BE2C (cell line): ENCODE measurements at regions not wholly inside any gene's neighbourhood (a gene's known extent, or its start where the extent isn't known, plus 50 kb on each side); places are given as distances from the start of the nearest gene placed in this dataset.

Source experiments
- DNase-seq: peaks from one replicate; pipeline ENCODE4 v3.0.0-alpha.2; 2020
- H3K27me3 ChIP-seq: fragments of 250-450 bp; sonication (Bioruptor Pico); 2 replicates; pipeline ENCODE4 v1.5.1; 2020; ENCODE audit warnings: mild to moderate bottlenecking
- H3K36me3 ChIP-seq: fragments of 250-450 bp; sonication (Bioruptor Pico); 2 replicates; pipeline ENCODE4 v1.5.1; 2020; ENCODE audit warnings: mild to moderate bottlenecking
- H3K4me1 ChIP-seq: fragments of 250-450 bp; sonication (Bioruptor Pico); 2 replicates; pipeline ENCODE4 v1.5.1; 2020
- H3K4me3 ChIP-seq: 2 replicates; pipeline ENCODE4 v1.5.1; 2011; ENCODE audit warnings: low read depth, low read length
- H3K9me3 ChIP-seq: fragments of 250-450 bp; sonication (Bioruptor Pico); 2 replicates; pipeline ENCODE4 v1.5.1; 2020
- TF ChIP-seq, protein P1 (sequence below): IDR thresholded peaks from 2 replicates; pipeline ENCODE4 v1.5.1; 2012; ENCODE audit warnings: mild to moderate bottlenecking, low read depth, low read length

DNA sequence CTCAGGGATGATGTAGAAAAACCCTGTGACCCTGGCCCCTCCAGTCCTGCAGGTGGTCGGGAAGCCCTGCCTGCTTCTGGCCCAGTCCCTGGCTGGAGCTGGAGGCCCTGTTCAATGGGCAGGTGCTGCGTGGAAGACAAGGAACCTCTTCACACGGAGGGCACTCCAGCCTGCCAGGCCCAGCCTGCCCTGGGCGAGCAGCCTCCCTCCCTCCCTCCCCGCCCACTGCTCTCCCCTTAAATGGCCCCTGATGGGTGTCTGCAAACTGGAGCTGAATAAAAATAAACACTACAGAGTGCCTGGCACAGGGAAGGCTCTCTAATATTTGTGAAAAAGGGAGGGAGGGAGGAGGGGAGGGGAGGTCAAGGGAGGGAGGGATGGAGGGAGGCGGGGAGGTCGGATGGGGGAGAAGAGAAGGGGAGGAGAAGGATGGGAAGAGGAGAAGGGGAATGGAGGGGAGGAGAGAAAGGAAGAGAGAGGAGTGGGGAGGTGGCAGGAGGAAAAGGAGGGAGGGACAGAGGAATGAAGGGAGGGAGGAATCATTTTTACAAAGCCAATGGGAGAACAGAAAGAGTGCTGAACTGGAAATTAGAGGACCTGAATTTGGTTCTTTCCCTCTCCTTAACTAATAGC, 222.8 kb upstream of the TNRC6C start:
- no peak for DNase-seq
- H3K4me1 ChIP-seq, result peaks cover 14% of the 10 kb centered on the region
- no peaks in the 10 kb centered on the region for H3K27me3 ChIP-seq
- no peaks in the 10 kb centered on the region for H3K9me3 ChIP-seq
- no peak overlapping the region for H3K4me3 ChIP-seq
- no peaks in the 10 kb centered on the region for H3K36me3 ChIP-seq
- TF ChIP-seq, protein P1, sequence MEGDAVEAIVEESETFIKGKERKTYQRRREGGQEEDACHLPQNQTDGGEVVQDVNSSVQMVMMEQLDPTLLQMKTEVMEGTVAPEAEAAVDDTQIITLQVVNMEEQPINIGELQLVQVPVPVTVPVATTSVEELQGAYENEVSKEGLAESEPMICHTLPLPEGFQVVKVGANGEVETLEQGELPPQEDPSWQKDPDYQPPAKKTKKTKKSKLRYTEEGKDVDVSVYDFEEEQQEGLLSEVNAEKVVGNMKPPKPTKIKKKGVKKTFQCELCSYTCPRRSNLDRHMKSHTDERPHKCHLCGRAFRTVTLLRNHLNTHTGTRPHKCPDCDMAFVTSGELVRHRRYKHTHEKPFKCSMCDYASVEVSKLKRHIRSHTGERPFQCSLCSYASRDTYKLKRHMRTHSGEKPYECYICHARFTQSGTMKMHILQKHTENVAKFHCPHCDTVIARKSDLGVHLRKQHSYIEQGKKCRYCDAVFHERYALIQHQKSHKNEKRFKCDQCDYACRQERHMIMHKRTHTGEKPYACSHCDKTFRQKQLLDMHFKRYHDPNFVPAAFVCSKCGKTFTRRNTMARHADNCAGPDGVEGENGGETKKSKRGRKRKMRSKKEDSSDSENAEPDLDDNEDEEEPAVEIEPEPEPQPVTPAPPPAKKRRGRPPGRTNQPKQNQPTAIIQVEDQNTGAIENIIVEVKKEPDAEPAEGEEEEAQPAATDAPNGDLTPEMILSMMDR, result no peak

DNA sequence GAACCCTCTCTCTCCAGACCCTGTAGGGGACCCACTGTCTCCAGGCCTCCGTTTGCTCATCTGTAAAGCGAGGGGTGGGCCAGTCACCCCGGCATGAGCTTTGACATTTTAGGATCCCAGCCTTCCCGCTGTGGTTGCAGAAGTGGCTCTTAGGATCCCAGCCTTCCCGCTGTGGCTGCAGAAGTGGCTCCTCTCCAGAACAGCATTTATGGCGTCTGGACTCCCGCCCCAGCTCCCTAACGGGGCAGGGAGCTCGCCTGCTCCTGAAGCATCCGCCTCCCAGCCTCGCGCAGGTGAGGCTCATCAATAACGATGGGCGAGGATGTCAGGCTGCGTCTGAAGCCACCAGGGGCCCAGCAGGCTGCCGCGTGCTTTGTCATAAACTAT, 222.3 kb upstream of the TNRC6C start:
- Histone ChIP-seq H3K27me3 (no peaks in the 10 kb centered on the region), H3K4me1 (peaks cover 14% of the 10 kb centered on the region), H3K4me3 (no peak overlapping the region), H3K36me3 (no peaks in the 10 kb centered on the region), H3K9me3 (no peaks in the 10 kb centered on the region)
- no peak for DNase-seq
- TF ChIP-seq, protein P1, result no peak

DNA sequence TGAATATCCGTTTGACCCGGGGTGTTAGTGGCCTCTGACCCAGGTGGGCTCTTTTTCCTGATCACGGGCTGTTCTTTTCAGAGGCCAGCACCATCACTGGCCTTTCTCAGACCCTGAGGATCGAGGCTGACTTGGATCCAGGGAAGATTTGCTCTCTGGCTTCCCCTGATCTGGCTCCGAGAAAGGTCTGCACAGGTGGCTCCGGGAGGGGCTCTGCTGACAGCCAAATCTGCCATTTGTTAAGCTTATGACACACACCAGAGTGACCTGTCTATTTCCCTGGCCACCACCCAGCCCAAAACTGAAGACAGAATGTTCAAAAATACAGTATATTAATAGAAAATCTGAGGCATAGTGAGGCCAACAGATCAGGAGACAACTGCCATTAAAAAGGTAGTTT, 221.8 kb upstream of the TNRC6C start:
- TF ChIP-seq, protein P1, result no peak
- Histone ChIP-seq H3K4me3 (no peak overlapping the region), H3K9me3 (no peaks in the 10 kb centered on the region), H3K36me3 (no peaks in the 10 kb centered on the region), H3K4me1 (peaks cover 14% of the 10 kb centered on the region), H3K27me3 (no peaks in the 10 kb centered on the region)
- no peak for DNase-seq

DNA sequence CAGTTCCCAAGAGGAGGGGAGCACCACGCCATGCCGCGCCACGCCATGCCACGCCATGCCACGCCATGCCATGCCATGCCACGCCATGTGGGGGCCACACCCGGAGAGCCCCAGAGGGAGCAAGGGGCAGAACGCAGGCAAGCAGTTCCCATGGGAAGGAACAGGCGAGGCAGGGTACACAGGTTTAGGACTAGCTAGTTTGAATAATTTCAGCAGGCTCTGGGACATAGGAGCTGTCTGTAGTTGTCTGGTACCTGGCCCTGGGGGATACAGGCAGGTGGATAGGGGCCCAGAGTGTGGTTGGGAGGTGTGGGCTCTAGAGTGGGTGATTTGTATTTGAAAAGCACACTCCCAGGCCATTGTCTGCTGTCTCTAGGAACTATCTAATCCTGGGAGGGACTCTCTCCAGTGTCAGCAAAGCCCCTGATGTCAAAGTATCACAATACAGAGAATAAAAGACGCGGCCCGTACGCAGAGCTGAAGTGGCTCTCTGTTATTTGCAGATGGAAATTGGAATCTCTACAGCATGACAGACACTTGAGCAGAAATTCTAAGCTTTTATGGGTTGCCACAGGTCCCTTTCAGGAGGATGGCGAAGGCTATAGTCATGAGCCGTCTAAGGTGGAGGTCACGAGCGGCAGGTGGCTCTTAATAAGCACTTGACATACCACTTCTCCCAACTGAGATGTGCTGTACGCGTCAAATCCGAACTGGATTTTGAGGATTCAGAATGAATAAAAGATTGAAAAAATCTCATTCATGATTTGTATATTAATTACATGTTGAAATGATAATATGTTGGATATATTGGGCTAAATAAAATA, 220.8 kb upstream of the TNRC6C start:
- H3K4me1 ChIP-seq, result peaks cover 14% of the 10 kb centered on the region
- no peaks in the 10 kb centered on the region for H3K9me3 ChIP-seq
- no peaks in the 10 kb centered on the region for H3K27me3 ChIP-seq
- no peaks in the 10 kb centered on the region for H3K36me3 ChIP-seq
- TF ChIP-seq, protein P1, result no peak
- no peak for DNase-seq
- H3K4me3 ChIP-seq, result no peak overlapping the region

DNA sequence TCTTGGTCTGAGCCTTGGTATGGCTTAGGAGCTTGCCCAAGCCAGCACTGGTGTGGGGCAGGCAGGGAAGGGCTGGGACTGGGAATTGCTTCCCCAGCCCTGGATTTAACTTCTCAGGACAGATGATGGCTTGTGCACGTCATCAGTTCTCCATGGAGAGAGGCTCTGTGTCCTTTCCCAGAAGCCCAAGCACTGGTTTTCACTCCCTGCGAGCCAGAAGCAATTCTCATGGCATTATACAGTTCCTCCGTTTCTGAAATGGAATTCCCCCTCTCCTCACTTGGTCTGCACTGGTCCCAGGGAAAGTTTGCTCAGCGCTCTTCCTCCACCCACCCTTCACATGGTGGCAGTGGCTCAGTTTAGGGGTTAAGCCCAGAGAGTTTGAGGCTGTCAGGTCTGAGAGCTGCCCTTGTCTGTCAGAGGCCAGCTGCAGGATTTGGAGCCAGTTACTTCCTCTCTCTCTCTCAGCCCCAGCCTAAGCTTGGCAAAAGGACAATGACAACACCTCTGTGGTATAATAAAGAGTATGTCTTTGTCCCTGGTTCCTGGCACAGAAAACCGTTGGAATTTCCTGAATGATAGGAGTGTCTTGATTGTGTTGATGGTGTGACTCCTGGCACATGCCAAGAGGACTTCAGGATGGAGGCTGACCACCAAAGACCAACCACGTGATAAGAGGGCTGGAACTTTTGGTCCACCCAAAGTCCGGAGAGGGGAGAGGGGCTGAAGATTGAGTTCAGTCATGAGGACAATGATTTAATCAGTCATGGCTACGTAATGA, 219.6 kb upstream of the TNRC6C start:
- H3K36me3 ChIP-seq, result no peaks in the 10 kb centered on the region
- H3K27me3 ChIP-seq, result no peaks in the 10 kb centered on the region
- no peak overlapping the region for H3K4me3 ChIP-seq
- DNase-seq, result no peak
- TF ChIP-seq, protein P1, result no peak
- peaks cover 14% of the 10 kb centered on the region for H3K4me1 ChIP-seq
- no peaks in the 10 kb centered on the region for H3K9me3 ChIP-seq
